ENCODE measurements at regions not wholly inside any gene's neighbourhood (a gene's known extent, or its start where the extent isn't known, plus 50 kb on each side); places are given as distances from the start of the nearest gene placed in this dataset.
A peak's percentile ranks its signal among the peaks of the same experiment; 100 is the strongest.

DNA sequence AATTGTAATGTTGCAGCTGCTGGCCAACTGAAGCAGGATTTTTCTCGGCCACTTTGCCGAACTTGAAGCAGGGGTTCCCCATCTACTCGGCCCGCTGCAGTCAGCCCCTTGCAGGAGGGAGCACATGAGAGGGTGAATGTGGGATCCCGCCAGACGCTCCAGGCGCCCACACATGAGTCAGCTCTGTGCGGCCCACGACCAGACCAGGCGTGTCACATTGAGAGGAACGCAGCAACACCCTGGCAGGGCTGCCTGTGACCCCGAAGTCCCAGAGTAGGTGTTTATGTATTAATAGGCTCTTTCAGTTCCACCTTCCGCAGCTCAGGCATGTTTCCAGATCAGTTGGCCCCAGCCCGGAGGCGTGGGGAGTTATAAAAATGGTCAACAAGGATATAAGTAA, 344.7 kb upstream of the PABPC4L start:
- no peak overlapping the region for H3K4me3 ChIP-seq
- intact Hi-C loops (cut with DNase I), result no loop called here
- ATAC-seq (no peak), DNase-seq (peak in 1 of 2 donors; percentile 40)
- no peak overlapping the region for H3K27ac ChIP-seq
- peaks cover 6% of the 10 kb centered on the region for H3K9me3 ChIP-seq
- H3K27me3 ChIP-seq (ENCODE audit: insufficient read depth in 3 of 3, low read length in 2 of 3), result peaks cover 0 to 3% (median 0%) of the 10 kb centered on the region in 3 donors
- WGBS, 3 donors, result 88 to 96% (median 96%) methylated on average over 15 of the region's 15 CpGs
- H3K36me3 ChIP-seq (ENCODE audit: insufficient read depth in 1 of 2, low read depth in 1 of 2), result no peaks in the 10 kb centered on the region
- no peaks in the 10 kb centered on the region for H3K4me1 ChIP-seq
- TF ChIP-seq, protein P1, sequence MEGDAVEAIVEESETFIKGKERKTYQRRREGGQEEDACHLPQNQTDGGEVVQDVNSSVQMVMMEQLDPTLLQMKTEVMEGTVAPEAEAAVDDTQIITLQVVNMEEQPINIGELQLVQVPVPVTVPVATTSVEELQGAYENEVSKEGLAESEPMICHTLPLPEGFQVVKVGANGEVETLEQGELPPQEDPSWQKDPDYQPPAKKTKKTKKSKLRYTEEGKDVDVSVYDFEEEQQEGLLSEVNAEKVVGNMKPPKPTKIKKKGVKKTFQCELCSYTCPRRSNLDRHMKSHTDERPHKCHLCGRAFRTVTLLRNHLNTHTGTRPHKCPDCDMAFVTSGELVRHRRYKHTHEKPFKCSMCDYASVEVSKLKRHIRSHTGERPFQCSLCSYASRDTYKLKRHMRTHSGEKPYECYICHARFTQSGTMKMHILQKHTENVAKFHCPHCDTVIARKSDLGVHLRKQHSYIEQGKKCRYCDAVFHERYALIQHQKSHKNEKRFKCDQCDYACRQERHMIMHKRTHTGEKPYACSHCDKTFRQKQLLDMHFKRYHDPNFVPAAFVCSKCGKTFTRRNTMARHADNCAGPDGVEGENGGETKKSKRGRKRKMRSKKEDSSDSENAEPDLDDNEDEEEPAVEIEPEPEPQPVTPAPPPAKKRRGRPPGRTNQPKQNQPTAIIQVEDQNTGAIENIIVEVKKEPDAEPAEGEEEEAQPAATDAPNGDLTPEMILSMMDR (IDR thresholded peaks at IDR 0.05), result no peak

DNA sequence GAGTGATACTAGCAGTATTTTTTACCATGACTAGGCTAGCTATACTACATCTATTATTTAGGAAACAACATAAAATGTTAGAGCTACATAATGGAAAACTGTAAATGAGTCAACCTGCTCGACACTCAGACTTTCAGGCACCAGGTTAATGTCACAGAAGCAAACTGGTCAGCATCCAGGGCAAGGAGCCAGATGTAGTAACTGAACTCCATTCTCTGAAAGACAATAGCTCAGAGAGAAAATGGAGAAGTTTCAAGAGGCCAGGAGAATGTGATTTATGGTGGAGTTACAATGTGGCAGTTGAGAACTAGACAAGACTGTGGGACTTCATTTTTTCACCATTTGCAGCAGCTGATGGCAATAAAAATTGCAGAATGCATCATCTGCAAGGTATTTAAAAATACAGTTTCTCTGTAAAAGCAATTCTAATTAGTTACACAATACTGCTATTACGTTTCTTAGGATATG, 342.7 kb upstream of the PABPC4L start:
- ATAC-seq, result no peak
- Histone ChIP-seq H3K36me3 (ENCODE audit: insufficient read depth in 1 of 2, low read depth in 1 of 2) (no peaks in the 10 kb centered on the region), H3K27ac (no peak overlapping the region)

DNA sequence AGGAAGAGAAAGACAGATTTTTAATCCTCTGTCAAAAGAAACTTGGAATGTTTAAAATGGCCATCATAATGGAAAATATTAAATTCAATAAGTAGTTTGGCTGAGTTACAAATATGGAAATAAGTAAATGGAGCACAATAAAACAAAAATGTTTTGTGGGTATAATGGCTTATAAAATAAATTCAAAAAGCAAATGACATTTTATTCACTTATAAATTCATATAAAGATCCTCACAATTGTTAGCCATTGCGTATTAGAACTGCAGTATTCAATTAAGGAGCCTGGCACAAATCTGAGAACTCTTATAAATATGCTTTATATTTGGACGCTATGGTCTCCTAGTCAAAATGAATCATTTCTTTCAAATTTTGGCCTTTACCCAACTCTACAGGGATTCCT, 339.0 kb upstream of the PABPC4L start:
- H3K36me3 ChIP-seq (ENCODE audit: insufficient read depth in 1 of 2, low read depth in 1 of 2), result no peaks in the 10 kb centered on the region
- ATAC-seq, result no peak
- H3K4me3 ChIP-seq, result no peak overlapping the region
- no peaks in the 10 kb centered on the region for H3K4me1 ChIP-seq
- no peak for DNase-seq
- H3K9me3 ChIP-seq, result no peaks in the 10 kb centered on the region
- no peak overlapping the region for H3K27ac ChIP-seq
- intact Hi-C loops (cut with DNase I), result no loop called here
- TF ChIP-seq, protein P1 (IDR thresholded peaks at IDR 0.05), result no peak
- 75 to 80% (median 78%) methylated on average over 2 of the region's 2 CpGs for WGBS, 3 donors
- no peaks in the 10 kb centered on the region for H3K27me3 ChIP-seq (ENCODE audit: insufficient read depth in 3 of 3, low read length in 2 of 3)

More for the DNA sequence above, 342.7 kb upstream of the PABPC4L start:
- DNase-seq, result no peak
- no peak overlapping the region for H3K4me3 ChIP-seq
- 5 to 14% (median 10%) methylated on average over 2 of the region's 2 CpGs for WGBS, 3 donors
- intact Hi-C loops (cut with DNase I), result no loop called here
- TF ChIP-seq, protein P1 (IDR thresholded peaks at IDR 0.05), result no peak
- no peaks in the 10 kb centered on the region for H3K4me1 ChIP-seq
- peaks cover 6% of the 10 kb centered on the region for H3K9me3 ChIP-seq
- peaks cover 0 to 3% (median 0%) of the 10 kb centered on the region in 3 donors for H3K27me3 ChIP-seq (ENCODE audit: insufficient read depth in 3 of 3, low read length in 2 of 3)

DNA sequence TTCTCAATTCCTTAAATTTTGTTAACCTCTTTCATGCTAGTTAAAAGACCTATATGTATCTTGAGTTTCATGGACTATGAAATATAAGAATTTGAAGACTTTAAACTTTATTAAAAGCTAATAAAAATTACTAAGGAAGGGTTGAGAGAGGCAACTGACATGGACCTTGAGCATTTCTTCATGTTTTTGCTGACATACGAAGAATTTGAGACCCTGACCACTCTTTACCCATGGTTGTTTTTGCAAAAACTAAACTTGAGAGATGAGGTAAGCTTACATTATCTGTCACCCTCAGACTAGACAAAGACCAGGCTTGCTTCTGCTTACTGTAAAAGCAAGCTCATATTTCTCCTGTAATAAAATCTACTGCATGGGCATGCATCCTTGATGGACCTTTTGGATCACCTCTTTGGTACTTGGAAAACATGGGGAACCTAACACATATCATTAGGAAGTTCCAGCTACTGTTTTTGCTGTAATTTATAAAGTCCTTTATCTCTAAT, 338.2 kb upstream of the PABPC4L start:
- H3K36me3 ChIP-seq (ENCODE audit: insufficient read depth in 1 of 2, low read depth in 1 of 2), result no peaks in the 10 kb centered on the region

More for the DNA sequence above, 338.2 kb upstream of the PABPC4L start:
- no peaks in the 10 kb centered on the region for H3K4me1 ChIP-seq
- DNase-seq (no peak), ATAC-seq (no peak)
- intact Hi-C loops (cut with DNase I), result no loop called here
- 69 to 94% (median 81%) methylated on average over 1 of the region's 1 CpG for WGBS, 3 donors
- H3K9me3 ChIP-seq, result no peaks in the 10 kb centered on the region
- TF ChIP-seq, protein P1 (IDR thresholded peaks at IDR 0.05), result no peak
- no peaks in the 10 kb centered on the region for H3K27me3 ChIP-seq (ENCODE audit: insufficient read depth in 3 of 3, low read length in 2 of 3)
- H3K4me3 ChIP-seq, result no peak overlapping the region
- H3K27ac ChIP-seq, result no peak overlapping the region
